Endothelial cell of umbilical vein (primary cell): ENCODE measurements at regions not wholly inside any gene's neighbourhood (a gene's known extent, or its start where the extent isn't known, plus 50 kb on each side); places are given as distances from the start of the nearest gene placed in this dataset.

Experiments used
- BruUV-seq: library from RNA; stranded (reverse); fragments of 400-500 nt; replicated peaks from 2 replicates; lab custom pipeline; 2021; lab: Mats Ljungman, UMichigan
- CTCF ChIA-PET: fragments of 300-600, 350-600 bp; sonication (Branson Sonifier 250); formaldehyde crosslinking; loops from one replicate; lab custom pipeline; 2021; ENCODE audit warnings: antibody characterized with exemption, inconsistent platforms; lab: Charles Lee
- POLR2A ChIA-PET: fragments of 300-600, 350-600 bp; sonication (Branson Sonifier 250); formaldehyde crosslinking; loops from one replicate; lab custom pipeline; 2021; ENCODE audit warnings: antibody characterized with exemption, inconsistent platforms; lab: Charles Lee
- DNase-seq: peaks from one replicate; pipeline ENCODE4 v3.0.0-alpha.2; 2011; ENCODE audit warnings: low read depth, low spot score
- FAIRE-seq: peaks from 2 replicates; lab custom pipeline; 2011; peaks lifted over from hg19 to GRCh38; lab: Jason Lieb, UNC
- H2AFZ ChIP-seq: 2 replicates; pipeline ENCODE4 v1.6.0; 2012; ENCODE audit warnings: low read depth, low read length, control low read depth, inconsistent platforms
- H3K27ac ChIP-seq: 2 replicates; pipeline ENCODE4 v1.5.1; 2011; ENCODE audit warnings: low read depth, mild to moderate bottlenecking, control low read depth, low read length, moderate library complexity; ENCODE audit not compliant: insufficient read depth
- H3K27me3 ChIP-seq, 2 experiments: 2 replicates each; pipeline versions ENCODE4 v1.6.0 to v1.6.1; 2011; ENCODE audit warnings: low read length in 2 of 2, mixed read lengths in 1 of 2; ENCODE audit not compliant: control insufficient read depth in 2 of 2, insufficient read depth in 2 of 2
- H3K36me3 ChIP-seq, 2 experiments: 2 replicates in 1 of 2; 3 replicates in 1 of 2; pipeline ENCODE4 v1.5.1; 2011; ENCODE audit warnings: low read length in 2 of 2, mild to moderate bottlenecking in 1 of 2, moderate library complexity in 1 of 2; ENCODE audit not compliant: control insufficient read depth in 2 of 2, insufficient read depth in 2 of 2; ENCODE audit errors: extremely low read depth in 1 of 2
- H3K4me1 ChIP-seq: 3 replicates; pipeline ENCODE4 v1.5.1; 2011; ENCODE audit warnings: mild to moderate bottlenecking, low read length; ENCODE audit not compliant: control insufficient read depth, insufficient read depth; ENCODE audit errors: extremely low read depth
- H3K4me2 ChIP-seq: 2 replicates; pipeline ENCODE4 v1.6.1; 2011; ENCODE audit warnings: low read length, control low read depth, mixed read lengths; ENCODE audit not compliant: insufficient read depth
- H3K4me3 ChIP-seq, 3 experiments: fragments of 200-600 bp in 1 of 3; sonication (generic), shearing (Covaris generic) in 1 of 3; replicated peaks in 1 of 3; 2 replicates each; pipeline ENCODE4 v1.5.1; 2011 to 2016; ENCODE audit warnings: control low read depth in 3 of 3, low read length in 3 of 3, mild to moderate bottlenecking in 2 of 3, inconsistent platforms in 1 of 3, low read depth in 1 of 3, moderate library complexity in 1 of 3; ENCODE audit not compliant: insufficient read depth in 1 of 3
- H3K79me2 ChIP-seq: 2 replicates; pipeline ENCODE4 v1.6.0; 2012; ENCODE audit warnings: low read length, inconsistent platforms; ENCODE audit not compliant: control insufficient read depth, insufficient read depth
- H3K9ac ChIP-seq: replicated peaks from 2 replicates; pipeline ENCODE3; 2011; ENCODE audit warnings: low read length, control low read depth; ENCODE audit not compliant: insufficient read depth; ENCODE audit errors: extremely low read depth
- H3K9me1 ChIP-seq: replicated peaks from 3 replicates; pipeline ENCODE4 v1.6.0; 2011; ENCODE audit warnings: mild to moderate bottlenecking, low read length; ENCODE audit not compliant: control insufficient read depth, insufficient read depth; ENCODE audit errors: extremely low read depth
- H3K9me3 ChIP-seq: replicated peaks from 2 replicates; pipeline ENCODE4 v1.5.1; 2012; ENCODE audit warnings: low read length, inconsistent platforms; ENCODE audit not compliant: control insufficient read depth, insufficient read depth
- H4K20me1 ChIP-seq: replicated peaks from 2 replicates; pipeline ENCODE3; 2011; ENCODE audit warnings: mild to moderate bottlenecking, low read length; ENCODE audit not compliant: control insufficient read depth, insufficient read depth; ENCODE audit errors: extremely low read depth
- EZH2 ChIP-seq: IDR thresholded peaks from 2 replicates; pipeline ENCODE4 v1.6.1; 2012; ENCODE audit warnings: borderline replicate concordance, low read depth, mild to moderate bottlenecking, moderate library complexity, low read length, inconsistent platforms; ENCODE audit not compliant: severe bottlenecking
- FOS ChIP-seq: IDR thresholded peaks from 2 replicates; pipeline ENCODE4 v1.6.1; 2011; ENCODE audit warnings: mild to moderate bottlenecking, low read length, moderate library complexity, borderline replicate concordance; ENCODE audit not compliant: insufficient read depth
- GATA2 ChIP-seq: IDR thresholded peaks from 2 replicates; pipeline ENCODE4 v1.7.0; 2011; ENCODE audit warnings: low read depth, mild to moderate bottlenecking, moderate library complexity, mixed read lengths, low read length; ENCODE audit not compliant: insufficient read length, insufficient read depth
- MAX ChIP-seq: IDR thresholded peaks from 2 replicates; pipeline ENCODE4 v1.6.1; 2011; ENCODE audit not compliant: insufficient read depth, insufficient read length
- POLR2A ChIP-seq: IDR thresholded peaks from 2 replicates; pipeline ENCODE4 v1.6.1; 2012; ENCODE audit warnings: low read depth, mild to moderate bottlenecking, control low read depth, low read length
- POLR2AphosphoS5 ChIP-seq: IDR thresholded peaks from 2 replicates; pipeline ENCODE4 v1.6.1; 2012; ENCODE audit warnings: low read depth, mild to moderate bottlenecking, control low read depth, low read length, moderate library complexity; ENCODE audit not compliant: insufficient read depth
- dilution Hi-C: fragments of 300-500 bp; cut with MboI; formaldehyde crosslinking; loops from one replicate; pipeline ENCODE4 v1.15.0; 2019; ENCODE audit warnings: low sequenced_read_pairs; ENCODE audit not compliant: extremely low pct_ligation_motif_present
- intact Hi-C: fragments of 100-400 bp; cut with micrococcal nuclease; formaldehyde crosslinking; loops from one replicate; pipeline ENCODE4 v1.10.0; 2022

GRCh38 chr14:65259000-65259399 lies 153.5 kb upstream of the FUT8 start:
- peak; percentile 49 for FAIRE-seq
- Histone ChIP-seq H3K9me3 (no peaks in the 10 kb centered on the region), H3K27ac (peak overlapping the region; percentile 69), H3K4me3 (no peak overlapping the region), H4K20me1 (no peaks in the 10 kb centered on the region), H3K9me1 (no peaks in the 10 kb centered on the region), H3K79me2 (no peaks in the 10 kb centered on the region), H3K36me3 (no peaks in the 10 kb centered on the region), H3K9ac (no peak overlapping the region), H3K4me2 (no peak overlapping the region), H2AFZ (no peak overlapping the region), H3K4me1 (peaks cover 32% of the 10 kb centered on the region), H3K27me3 (no peaks in the 10 kb centered on the region)
- BruUV-seq: TSS peak; percentile 56
- DNase-seq: peak; percentile 36
- dilution Hi-C loops: no loop called here
- ChIA-PET CTCF (interaction anchor here (0.9 to 1.4 kb wide), 3 partner anchors 9 to 153 kb away, joined by 3 to 4 read pairs (median 3); partner anchors contain the start of gene FUT8), POLR2A (interaction anchor here (0.9 kb wide), 1 partner anchor 7 kb away, joined by 3 read pairs; no protein-coding TSS in a partner anchor)
- TF ChIP-seq POLR2A (no peak), EZH2 (no peak), POLR2AphosphoS5 (no peak), FOS (no peak), GATA2 (no peak)
- intact Hi-C loops: loop anchor here (2.0 to 5.0 kb wide), 3 partner anchors 14 to 157 kb away; partner anchors contain the start of gene MAX

- H3K27me3 ChIP-seq: no peaks in the 10 kb centered on the region
- H3K9me1 ChIP-seq: no peaks in the 10 kb centered on the region
- no TSS peak for BruUV-seq
- FAIRE-seq: no peak
- H3K9me3 ChIP-seq: no peaks in the 10 kb centered on the region
- H3K9ac ChIP-seq: no peak overlapping the region
- H2AFZ ChIP-seq: no peak overlapping the region
- H4K20me1 ChIP-seq: no peaks in the 10 kb centered on the region
- H3K4me1 ChIP-seq: peaks cover 22% of the 10 kb centered on the region
- dilution Hi-C loops: no loop called here
- H3K4me3 ChIP-seq: no peak overlapping the region
- no peaks in the 10 kb centered on the region for H3K36me3 ChIP-seq
- no peaks in the 10 kb centered on the region for H3K79me2 ChIP-seq
- ChIA-PET CTCF (interaction anchor here (0.8 kb wide), 1 partner anchor 83 kb away, joined by 3 read pairs; no protein-coding TSS in a partner anchor), POLR2A (no interaction called here)
- no peak for DNase-seq
- H3K4me2 ChIP-seq: no peak overlapping the region
- TF ChIP-seq POLR2AphosphoS5: no peak
- no peak for TF ChIP-seq MAX
- TF ChIP-seq FOS: no peak
- no peak for TF ChIP-seq EZH2
- TF ChIP-seq GATA2: no peak
- no peak overlapping the region for H3K27ac ChIP-seq
- intact Hi-C loops: no loop called here
These were observed 151.7 kb upstream of the FUT8 start for GRCh38 chr14:65260786-65261185.
